IPS-18a (cell line): ENCODE measurements at regions not wholly inside any gene's neighbourhood (a gene's known extent, or its start where the extent isn't known, plus 50 kb on each side); places are given as distances from the start of the nearest gene placed in this dataset.

Source experiments
- H3K27ac ChIP-seq: one replicate; pipeline ENCODE4 v1.5.1; 2013; ENCODE audit warnings: low read length
- H3K27me3 ChIP-seq: one replicate; pipeline ENCODE4 v1.6.1; 2013; ENCODE audit warnings: mild to moderate bottlenecking, low read length; ENCODE audit not compliant: control insufficient read depth, insufficient read depth
- H3K36me3 ChIP-seq: one replicate; pipeline ENCODE4 v1.6.1; 2013; ENCODE audit warnings: low read depth, low read length; ENCODE audit not compliant: control insufficient read depth
- H3K4me1 ChIP-seq: one replicate; pipeline ENCODE4 v1.6.1; 2013; ENCODE audit warnings: low read depth, low read length; ENCODE audit not compliant: control insufficient read depth
- H3K4me3 ChIP-seq: one replicate; pipeline ENCODE4 v1.5.1; 2013; ENCODE audit warnings: low read length
- H3K9ac ChIP-seq: one replicate; pipeline ENCODE4 v1.6.1; 2013; ENCODE audit warnings: mild to moderate bottlenecking, low read length, moderate library complexity
- H3K9me3 ChIP-seq: one replicate; pipeline ENCODE4 v1.6.1; 2013; ENCODE audit warnings: low read depth, low read length; ENCODE audit not compliant: control insufficient read depth

- no peaks in the 10 kb centered on the region for H3K27me3 ChIP-seq
- no peaks in the 10 kb centered on the region for H3K4me1 ChIP-seq
- H3K27ac ChIP-seq, result no peak overlapping the region
- no peaks in the 10 kb centered on the region for H3K36me3 ChIP-seq
- H3K9ac ChIP-seq, result no peak overlapping the region
- no peak overlapping the region for H3K4me3 ChIP-seq
- no peaks in the 10 kb centered on the region for H3K9me3 ChIP-seq
Observed at GRCh38 chr7:3240826-3241430, 60.1 kb upstream of the SDK1 start.

GRCh38 chr7:3241686-3242258 is 59.3 kb upstream of the SDK1 start:
- H3K9me3 ChIP-seq, result peaks cover 2% of the 10 kb centered on the region
- no peak overlapping the region for H3K9ac ChIP-seq
- H3K27me3 ChIP-seq, result no peaks in the 10 kb centered on the region
- H3K4me1 ChIP-seq, result no peaks in the 10 kb centered on the region
- no peak overlapping the region for H3K4me3 ChIP-seq
- H3K27ac ChIP-seq, result no peak overlapping the region
- no peaks in the 10 kb centered on the region for H3K36me3 ChIP-seq

DNA sequence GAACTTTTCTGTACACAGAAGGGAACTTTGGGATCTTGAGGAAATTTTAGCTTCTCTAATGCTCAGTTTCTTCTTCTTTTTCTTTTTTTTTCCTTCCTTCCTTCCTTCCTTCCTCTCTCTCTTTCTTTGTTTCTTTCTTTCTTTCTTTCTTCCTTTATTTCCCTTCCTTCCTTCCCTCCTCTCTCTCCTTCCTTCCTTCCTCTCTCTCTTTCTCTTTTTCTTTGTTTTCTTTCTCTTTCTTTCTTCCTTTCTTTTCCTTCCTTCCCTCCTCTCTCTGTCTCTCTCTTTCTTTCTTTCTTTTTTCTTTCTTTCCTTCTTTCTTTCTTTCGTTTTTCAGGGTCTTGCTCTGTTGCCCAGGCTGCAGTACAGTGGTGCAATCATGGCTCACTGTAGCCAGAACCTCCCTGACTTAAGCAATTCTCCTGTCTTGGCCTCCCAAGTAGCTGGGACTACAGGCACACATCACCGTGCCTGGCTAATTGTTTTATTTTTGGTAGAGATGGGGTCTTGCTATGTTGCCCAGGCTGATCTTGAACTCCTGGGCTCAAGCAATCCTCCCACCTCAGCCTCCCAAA is 58.6 kb upstream of the SDK1 start:
- Histone ChIP-seq H3K36me3 (no peaks in the 10 kb centered on the region), H3K27ac (no peak overlapping the region), H3K4me3 (no peak overlapping the region), H3K4me1 (no peaks in the 10 kb centered on the region), H3K9ac (no peak overlapping the region), H3K9me3 (peaks cover 2% of the 10 kb centered on the region), H3K27me3 (no peaks in the 10 kb centered on the region)

DNA sequence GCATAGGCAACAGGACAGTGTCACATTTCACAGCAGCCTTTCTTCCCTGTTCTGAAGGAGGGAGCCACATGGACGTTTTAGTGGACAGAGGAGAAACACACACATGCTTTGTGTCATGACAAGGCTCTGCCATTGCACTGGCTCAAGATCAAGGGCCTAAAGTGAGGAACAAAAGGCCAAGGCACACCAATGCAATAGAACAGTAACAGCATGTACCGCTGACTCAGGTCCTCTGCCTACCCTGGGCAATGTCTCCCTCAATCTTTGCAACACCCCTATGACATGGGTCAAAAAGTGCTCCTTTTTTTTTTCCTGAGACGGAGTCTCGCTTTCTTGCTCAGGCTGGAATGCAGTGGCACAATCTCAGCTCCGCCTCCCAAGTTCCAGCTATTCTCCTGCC is 57.8 kb upstream of the SDK1 start:
- H3K4me1 ChIP-seq, result no peaks in the 10 kb centered on the region
- peaks cover 2% of the 10 kb centered on the region for H3K9me3 ChIP-seq
- H3K27me3 ChIP-seq, result no peaks in the 10 kb centered on the region
- no peak overlapping the region for H3K4me3 ChIP-seq
- H3K27ac ChIP-seq, result no peak overlapping the region
- H3K36me3 ChIP-seq, result no peaks in the 10 kb centered on the region
- no peak overlapping the region for H3K9ac ChIP-seq

- Histone ChIP-seq H3K27me3 (no peaks in the 10 kb centered on the region), H3K36me3 (no peaks in the 10 kb centered on the region), H3K27ac (no peak overlapping the region), H3K4me1 (no peaks in the 10 kb centered on the region), H3K9ac (no peak overlapping the region), H3K9me3 (peaks cover 2% of the 10 kb centered on the region), H3K4me3 (no peak overlapping the region)
Observed at GRCh38 chr7:3243680-3244079, 57.4 kb upstream of the SDK1 start.

GRCh38 chr7:3244241-3244814 is 56.7 kb upstream of the SDK1 start:
- no peaks in the 10 kb centered on the region for H3K4me1 ChIP-seq
- H3K4me3 ChIP-seq, result no peak overlapping the region
- H3K9me3 ChIP-seq, result peaks cover 2% of the 10 kb centered on the region
- no peaks in the 10 kb centered on the region for H3K27me3 ChIP-seq
- no peaks in the 10 kb centered on the region for H3K36me3 ChIP-seq
- no peak overlapping the region for H3K9ac ChIP-seq
- H3K27ac ChIP-seq, result no peak overlapping the region

DNA sequence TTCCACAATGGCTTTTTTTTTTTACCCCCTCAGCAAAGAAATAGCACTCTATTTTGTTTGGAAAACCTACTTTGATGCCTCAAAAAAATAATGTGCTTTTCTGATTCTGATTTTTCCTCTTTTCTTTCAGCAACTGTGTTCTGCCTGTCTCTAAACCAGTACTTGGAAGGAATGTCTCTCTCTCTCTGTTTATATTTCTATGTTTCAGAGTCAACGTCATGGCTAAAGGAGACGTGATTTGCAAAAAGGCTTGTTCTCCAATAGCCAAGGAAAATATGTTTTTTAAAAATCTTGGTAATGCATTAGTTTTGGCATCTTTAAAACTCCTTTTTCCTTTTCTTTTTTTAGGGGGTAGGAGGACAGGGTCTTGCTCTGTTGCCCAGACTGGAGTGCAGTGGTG is 56.0 kb upstream of the SDK1 start:
- Histone ChIP-seq H3K9me3 (peaks cover 2% of the 10 kb centered on the region), H3K4me1 (no peaks in the 10 kb centered on the region), H3K27ac (no peak overlapping the region), H3K27me3 (no peaks in the 10 kb centered on the region), H3K36me3 (no peaks in the 10 kb centered on the region), H3K4me3 (no peak overlapping the region), H3K9ac (no peak overlapping the region)

DNA sequence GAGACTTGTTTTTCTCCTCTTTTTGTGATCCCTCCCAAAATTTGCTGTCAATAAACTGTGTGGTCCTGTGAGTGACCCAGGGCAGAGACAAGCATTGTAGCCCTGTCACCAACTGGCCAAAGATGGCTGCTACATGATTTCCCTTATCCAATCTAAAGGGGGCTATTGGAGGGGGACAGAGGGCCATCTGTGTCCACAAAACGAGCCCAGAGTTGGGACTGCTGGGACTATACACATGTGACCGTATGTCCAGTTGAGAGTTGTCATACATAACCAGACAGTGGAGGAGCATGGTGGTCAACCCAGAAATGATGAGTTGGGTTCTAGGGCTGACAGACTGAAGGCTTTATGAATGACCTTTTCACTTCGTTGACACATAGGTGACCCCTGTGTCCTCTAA is 55.3 kb upstream of the SDK1 start:
- Histone ChIP-seq H3K4me1 (no peaks in the 10 kb centered on the region), H3K27me3 (no peaks in the 10 kb centered on the region), H3K9ac (no peak overlapping the region), H3K27ac (no peak overlapping the region), H3K9me3 (peaks cover 2% of the 10 kb centered on the region), H3K4me3 (no peak overlapping the region), H3K36me3 (no peaks in the 10 kb centered on the region)

DNA sequence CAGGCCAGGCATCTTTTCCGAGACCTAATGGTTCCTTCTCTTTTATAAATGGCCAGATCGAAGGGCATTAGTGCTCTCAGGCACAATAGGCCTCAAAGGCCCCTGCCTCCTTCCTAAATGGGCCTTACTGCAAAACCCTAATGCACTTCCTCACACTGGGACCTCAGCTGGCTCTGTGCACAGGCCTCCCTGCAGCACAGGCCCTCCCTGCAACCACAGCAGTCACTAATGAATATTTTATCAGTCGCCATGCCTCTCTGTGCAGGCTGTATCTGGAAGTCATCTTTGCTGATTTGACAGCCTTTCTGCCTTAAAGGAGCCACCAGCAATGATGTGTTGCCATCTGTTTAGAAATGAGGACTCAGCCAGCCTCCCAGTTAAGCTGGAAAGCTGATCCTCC is 54.9 kb upstream of the SDK1 start:
- H3K4me1 ChIP-seq, result no peaks in the 10 kb centered on the region
- H3K27me3 ChIP-seq, result no peaks in the 10 kb centered on the region
- no peak overlapping the region for H3K4me3 ChIP-seq
- no peak overlapping the region for H3K9ac ChIP-seq
- peaks cover 2% of the 10 kb centered on the region for H3K9me3 ChIP-seq
- no peaks in the 10 kb centered on the region for H3K36me3 ChIP-seq
- no peak overlapping the region for H3K27ac ChIP-seq

GRCh38 chr7:3246651-3247050 is 54.4 kb upstream of the SDK1 start:
- Histone ChIP-seq H3K4me3 (no peak overlapping the region), H3K9me3 (peaks cover 2% of the 10 kb centered on the region), H3K9ac (no peak overlapping the region), H3K27me3 (no peaks in the 10 kb centered on the region), H3K27ac (no peak overlapping the region), H3K36me3 (no peaks in the 10 kb centered on the region), H3K4me1 (no peaks in the 10 kb centered on the region)

DNA sequence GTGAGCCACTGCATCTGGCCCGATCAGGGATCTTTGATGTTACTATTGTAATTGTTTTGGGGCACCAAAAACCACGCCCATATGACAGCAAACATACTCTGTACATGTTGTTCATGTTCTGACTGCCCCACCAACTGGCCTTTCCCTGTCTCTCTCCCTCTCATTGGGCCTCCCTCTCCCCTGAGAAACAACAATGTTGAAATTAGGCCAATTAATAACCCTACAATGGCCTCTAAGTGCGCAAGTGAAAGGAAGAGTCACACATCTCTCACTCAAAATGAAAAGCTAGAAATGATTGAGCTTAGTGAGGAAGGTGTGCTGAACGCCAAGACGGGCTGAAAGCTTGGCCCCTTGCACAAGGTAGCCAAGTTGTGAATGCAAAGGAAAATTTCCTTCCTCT is 50.3 kb upstream of the SDK1 start:
- H3K9ac ChIP-seq, result no peak overlapping the region
- no peak overlapping the region for H3K4me3 ChIP-seq
- no peaks in the 10 kb centered on the region for H3K27me3 ChIP-seq

More for the DNA sequence above, 50.3 kb upstream of the SDK1 start:
- Histone ChIP-seq H3K9me3 (peaks cover 2% of the 10 kb centered on the region), H3K27ac (no peak overlapping the region), H3K4me1 (no peaks in the 10 kb centered on the region), H3K36me3 (no peaks in the 10 kb centered on the region)
